ENCODE measurements at regions not wholly inside any gene's neighbourhood (a gene's known extent, or its start where the extent isn't known, plus 50 kb on each side); places are given as distances from the start of the nearest gene placed in this dataset.
"Not testable (repeated sequence)": the region's sequence is repeated elsewhere in the genome, so short reads cannot be mapped to it uniquely, and the experiment has no call there.

DNA sequence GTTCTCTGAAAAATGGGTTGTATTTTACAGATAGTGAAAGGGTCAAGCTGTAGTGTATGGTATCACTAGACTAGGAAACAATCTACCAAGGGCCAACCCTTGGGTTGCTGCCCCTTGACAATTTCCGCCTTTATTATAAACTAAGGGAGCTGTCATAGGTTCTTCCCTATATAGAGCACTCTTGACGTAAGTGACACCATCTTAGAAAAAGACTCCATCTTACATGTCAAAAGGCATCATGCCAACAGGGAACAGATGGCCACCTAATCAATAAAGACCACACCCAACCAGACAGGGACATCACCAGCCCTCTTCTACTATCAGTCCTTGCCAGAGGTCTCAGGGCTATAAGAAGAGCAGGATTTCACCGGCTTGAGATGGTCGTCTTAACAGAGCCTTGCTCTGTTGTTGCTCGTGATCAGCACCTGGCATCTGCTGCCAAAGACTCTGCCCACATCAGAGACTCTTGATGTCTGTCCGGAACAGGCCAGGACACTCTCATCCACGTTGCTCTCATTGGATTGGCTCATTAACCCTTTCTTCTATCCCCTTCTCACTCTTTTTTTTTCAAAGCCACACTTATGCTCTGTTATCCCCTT, 231.4 kb upstream of the PLGLB2 start:
- H3K36me3 ChIP-seq (replicated peaks); H3K4me3 ChIP-seq (ENCODE audit: low read depth, low read length); DNase-seq; in situ Hi-C loops (cut with HindIII; ENCODE audit: low pct_ligation_motif_present, low sequenced_read_pairs); H3K27ac ChIP-seq; H3K27me3 ChIP-seq (replicated peaks): not testable (repeated sequence)

DNA sequence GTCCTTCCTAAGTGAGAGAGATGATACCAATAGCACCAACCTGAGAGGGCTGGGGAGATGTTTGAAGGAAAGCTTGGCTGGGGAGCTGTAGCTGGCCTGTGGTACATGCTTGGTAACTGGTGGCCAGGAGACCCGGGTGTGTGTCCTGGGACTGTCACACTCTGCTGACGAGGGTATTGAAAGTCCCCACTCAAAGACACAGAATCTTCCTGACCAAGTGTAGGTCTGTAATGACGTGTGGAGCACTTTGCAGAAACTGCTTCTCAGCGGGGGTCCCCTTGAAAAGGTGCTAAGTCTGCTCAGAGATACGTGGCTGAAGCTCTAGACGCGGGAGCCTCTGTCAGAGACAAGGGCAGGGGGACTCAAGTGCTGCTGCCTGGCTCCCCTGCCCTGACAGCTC, 230.4 kb upstream of the PLGLB2 start:
- H3K36me3 ChIP-seq (replicated peaks); in situ Hi-C loops (cut with HindIII; ENCODE audit: low pct_ligation_motif_present, low sequenced_read_pairs); DNase-seq; H3K4me3 ChIP-seq (ENCODE audit: low read depth, low read length); H3K27ac ChIP-seq; H3K27me3 ChIP-seq (replicated peaks): not testable (repeated sequence)

DNA sequence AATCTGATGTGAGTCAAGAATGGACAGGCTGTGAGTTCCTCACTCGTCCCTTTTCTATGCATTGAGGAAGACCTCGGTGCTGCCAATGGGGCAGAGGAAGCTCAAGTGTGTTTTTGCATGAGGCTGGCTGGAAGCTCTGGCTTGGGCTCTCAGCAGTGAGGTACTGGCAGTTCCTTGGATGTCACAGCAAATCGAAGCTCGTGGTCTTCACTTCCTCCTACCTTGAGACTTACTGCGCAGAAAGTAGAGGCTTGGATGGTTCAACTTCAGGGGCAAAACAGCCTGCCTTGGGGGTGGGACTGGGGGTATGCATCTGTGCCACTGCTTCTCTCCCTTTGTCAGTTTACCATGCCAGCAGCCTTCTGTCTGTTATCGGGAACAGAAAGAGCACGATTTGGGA, 229.8 kb upstream of the PLGLB2 start:
- in situ Hi-C loops (cut with HindIII; ENCODE audit: low pct_ligation_motif_present, low sequenced_read_pairs); H3K27ac ChIP-seq; H3K4me3 ChIP-seq (ENCODE audit: low read depth, low read length); DNase-seq; H3K27me3 ChIP-seq (replicated peaks); H3K36me3 ChIP-seq (replicated peaks): not testable (repeated sequence)

DNA sequence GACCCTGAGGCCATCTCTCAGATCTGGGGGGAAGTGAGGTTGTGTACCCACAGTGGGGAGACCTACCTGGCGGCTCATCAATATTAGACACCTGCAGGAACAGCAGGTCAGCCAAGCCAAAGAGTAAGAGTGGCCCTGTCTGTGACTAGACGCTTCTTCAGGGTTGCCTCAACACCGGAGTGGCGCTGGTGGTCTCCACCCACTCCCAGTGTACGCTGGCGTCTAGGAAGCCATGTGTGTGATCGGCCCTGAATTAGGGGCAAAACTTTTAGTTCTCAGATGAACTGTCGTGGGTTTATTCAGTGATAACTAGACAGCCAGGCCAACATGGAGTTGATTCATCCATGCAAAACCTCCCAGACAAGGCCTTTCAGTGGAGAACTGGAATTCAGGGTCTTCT, 229.3 kb upstream of the PLGLB2 start:
- in situ Hi-C loops (cut with HindIII; ENCODE audit: low pct_ligation_motif_present, low sequenced_read_pairs); H3K4me3 ChIP-seq (ENCODE audit: low read depth, low read length); H3K27me3 ChIP-seq (replicated peaks); H3K27ac ChIP-seq; DNase-seq; H3K36me3 ChIP-seq (replicated peaks): not testable (repeated sequence)

DNA sequence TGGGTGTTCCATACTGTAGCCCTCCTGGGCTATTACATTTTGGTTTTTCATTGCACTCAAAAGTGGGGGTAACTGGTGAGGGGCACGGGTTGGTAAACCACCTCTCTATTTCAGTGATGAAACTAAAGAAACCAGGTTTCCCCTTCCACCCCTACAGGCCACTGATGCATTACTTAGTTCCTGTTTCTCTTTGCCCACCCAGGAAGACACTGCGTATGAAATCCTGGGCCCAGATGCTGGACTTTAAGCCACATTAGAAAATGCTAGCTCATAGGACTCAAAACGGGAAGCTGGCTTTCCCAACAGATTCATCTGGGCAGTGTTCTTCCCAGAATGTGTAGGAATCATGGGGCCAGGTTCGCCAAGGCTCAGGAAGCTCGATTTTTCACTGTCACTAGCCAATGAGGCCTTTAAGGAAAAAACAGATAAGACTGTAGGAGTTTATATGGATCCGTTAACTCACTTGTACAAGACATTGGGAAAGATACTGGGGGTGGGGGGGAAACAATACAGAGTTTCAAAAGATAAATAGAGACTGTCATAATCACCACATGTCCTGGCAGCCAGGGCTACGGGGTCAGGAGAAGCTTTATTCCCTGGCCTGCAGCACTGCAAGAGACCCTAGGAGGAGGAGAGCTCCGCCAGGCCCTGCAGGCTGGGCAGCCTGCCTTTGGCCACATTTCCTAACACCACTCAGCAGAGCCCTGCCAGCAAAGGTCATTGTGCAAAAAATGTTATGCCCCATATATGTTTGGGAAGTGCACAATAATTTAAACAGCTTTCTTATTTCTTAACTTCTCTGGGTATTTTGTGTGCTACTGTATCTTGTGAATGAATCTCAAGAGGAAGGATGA, 228.5 kb upstream of the PLGLB2 start:
- DNase-seq; H3K27me3 ChIP-seq (replicated peaks); H3K27ac ChIP-seq; H3K36me3 ChIP-seq (replicated peaks); in situ Hi-C loops (cut with HindIII; ENCODE audit: low pct_ligation_motif_present, low sequenced_read_pairs); H3K4me3 ChIP-seq (ENCODE audit: low read depth, low read length): not testable (repeated sequence)

DNA sequence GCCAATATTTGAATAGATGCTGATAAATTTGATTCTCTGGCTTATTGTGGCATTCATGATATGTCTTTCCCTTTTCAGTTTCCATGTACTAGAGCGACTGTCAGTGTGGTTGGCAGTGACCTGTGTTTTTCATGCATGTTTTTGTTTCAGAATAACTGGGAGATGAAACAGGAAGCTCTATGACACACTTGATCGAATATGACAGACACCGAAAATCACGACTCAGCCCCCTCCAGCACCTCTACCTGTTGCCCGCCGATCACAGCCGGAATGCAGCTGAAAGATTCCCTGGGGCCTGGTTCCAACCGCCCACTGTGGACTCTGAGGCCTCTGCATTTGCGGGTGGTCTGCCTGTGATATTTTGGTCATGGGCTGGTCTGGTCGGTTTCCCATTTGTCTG, 226.8 kb upstream of the PLGLB2 start:
- H3K4me3 ChIP-seq (ENCODE audit: low read depth, low read length); H3K27ac ChIP-seq; in situ Hi-C loops (cut with HindIII; ENCODE audit: low pct_ligation_motif_present, low sequenced_read_pairs); DNase-seq; H3K36me3 ChIP-seq (replicated peaks); H3K27me3 ChIP-seq (replicated peaks): not testable (repeated sequence)

DNA sequence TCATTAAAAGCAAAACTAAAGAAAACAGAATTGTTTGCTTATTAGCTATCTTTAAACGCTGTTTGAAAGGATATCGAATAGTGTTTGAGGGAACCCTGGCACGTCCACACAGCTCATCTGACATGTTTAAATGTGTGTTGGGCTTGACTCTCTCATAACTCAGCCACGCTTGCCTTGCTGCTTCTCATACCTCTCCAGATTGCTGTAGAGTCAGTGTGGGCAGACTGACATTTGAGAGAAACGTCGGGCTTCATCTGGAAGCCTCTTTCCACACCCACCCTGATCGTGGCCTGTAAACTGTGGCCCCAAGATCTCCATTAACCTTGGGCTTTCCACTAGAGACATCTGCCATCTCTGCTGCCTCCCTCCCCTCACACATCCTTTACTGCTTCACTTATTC, 226.4 kb upstream of the PLGLB2 start:
- H3K27ac ChIP-seq; H3K36me3 ChIP-seq (replicated peaks); in situ Hi-C loops (cut with HindIII; ENCODE audit: low pct_ligation_motif_present, low sequenced_read_pairs); DNase-seq; H3K4me3 ChIP-seq (ENCODE audit: low read depth, low read length); H3K27me3 ChIP-seq (replicated peaks): not testable (repeated sequence)

DNA sequence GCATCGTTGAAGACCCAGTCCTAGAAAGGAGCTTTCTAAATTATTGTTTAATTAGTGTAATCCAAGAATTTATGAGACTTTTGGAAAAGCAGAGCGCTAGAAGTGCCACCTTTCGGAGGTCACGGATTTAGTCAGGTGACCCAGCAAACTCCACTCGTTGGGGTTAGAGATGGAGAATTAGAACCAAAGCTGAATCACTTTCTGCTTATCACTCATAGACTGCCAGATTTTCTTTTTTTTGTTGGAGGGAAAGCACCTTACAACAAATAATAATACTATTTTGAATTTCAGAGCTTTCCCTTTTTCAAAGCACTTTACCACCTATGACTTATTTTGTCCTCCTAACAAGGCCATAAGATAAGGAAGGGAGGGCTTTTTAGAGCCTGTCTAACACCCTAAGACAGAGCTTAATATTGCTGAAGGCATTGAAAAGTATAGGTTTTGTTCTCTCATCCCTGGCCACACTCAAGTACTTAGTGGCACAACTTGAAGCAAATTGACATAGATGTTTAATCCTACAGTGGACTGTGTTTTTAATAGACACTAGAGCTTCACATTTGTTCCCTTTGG, 223.2 kb upstream of the PLGLB2 start:
- H3K27me3 ChIP-seq (replicated peaks); H3K4me3 ChIP-seq (ENCODE audit: low read depth, low read length); DNase-seq; in situ Hi-C loops (cut with HindIII; ENCODE audit: low pct_ligation_motif_present, low sequenced_read_pairs); H3K27ac ChIP-seq; H3K36me3 ChIP-seq (replicated peaks): not testable (repeated sequence)

DNA sequence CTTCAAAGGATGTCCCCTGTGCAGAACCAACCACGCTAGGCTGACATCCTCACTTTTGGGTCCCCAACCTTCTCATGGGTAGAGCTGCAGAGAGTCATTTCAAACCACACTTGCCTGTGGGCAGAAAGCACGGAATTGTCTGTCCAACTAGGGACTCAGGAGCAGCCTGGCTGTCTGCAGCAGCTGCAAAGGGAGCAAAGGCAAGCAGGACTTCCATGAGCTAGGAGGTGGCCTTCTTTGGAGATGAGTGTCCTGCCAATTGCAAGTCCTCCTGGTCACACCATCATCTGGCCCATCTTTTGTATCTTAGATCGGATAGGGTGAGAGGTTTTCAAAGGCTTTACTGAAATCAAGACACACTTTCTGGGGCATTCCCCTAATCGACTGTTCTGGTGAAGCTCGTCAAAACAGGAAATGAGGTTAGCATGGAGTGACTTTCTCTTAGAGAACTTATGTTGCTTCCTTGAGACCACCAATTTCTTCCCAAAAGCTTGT, 222.3 kb upstream of the PLGLB2 start:
- H3K27me3 ChIP-seq (replicated peaks); H3K27ac ChIP-seq; H3K36me3 ChIP-seq (replicated peaks); in situ Hi-C loops (cut with HindIII; ENCODE audit: low pct_ligation_motif_present, low sequenced_read_pairs); DNase-seq; H3K4me3 ChIP-seq (ENCODE audit: low read depth, low read length): not testable (repeated sequence)

DNA sequence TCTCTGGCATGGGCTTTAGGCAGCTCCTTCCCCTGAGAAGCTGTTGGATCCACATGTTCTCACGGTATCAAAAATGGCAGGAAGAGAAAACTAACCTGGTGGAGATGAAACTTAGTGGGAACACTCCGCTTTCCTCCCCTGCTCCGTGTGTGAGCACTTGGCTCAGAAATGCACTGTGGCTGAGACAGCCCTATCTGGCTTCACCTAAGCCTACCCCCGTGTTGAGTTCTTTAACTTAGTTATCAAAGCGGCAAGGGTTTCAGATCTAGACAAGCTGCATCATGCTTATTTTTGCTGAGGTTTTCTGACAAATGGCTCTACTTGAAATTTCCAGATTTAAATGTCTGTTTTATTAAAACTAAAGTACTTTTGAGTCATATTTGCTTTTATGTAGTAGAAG, 221.6 kb upstream of the PLGLB2 start:
- H3K4me3 ChIP-seq (ENCODE audit: low read depth, low read length); in situ Hi-C loops (cut with HindIII; ENCODE audit: low pct_ligation_motif_present, low sequenced_read_pairs); H3K27me3 ChIP-seq (replicated peaks); H3K36me3 ChIP-seq (replicated peaks); DNase-seq; H3K27ac ChIP-seq: not testable (repeated sequence)

DNA sequence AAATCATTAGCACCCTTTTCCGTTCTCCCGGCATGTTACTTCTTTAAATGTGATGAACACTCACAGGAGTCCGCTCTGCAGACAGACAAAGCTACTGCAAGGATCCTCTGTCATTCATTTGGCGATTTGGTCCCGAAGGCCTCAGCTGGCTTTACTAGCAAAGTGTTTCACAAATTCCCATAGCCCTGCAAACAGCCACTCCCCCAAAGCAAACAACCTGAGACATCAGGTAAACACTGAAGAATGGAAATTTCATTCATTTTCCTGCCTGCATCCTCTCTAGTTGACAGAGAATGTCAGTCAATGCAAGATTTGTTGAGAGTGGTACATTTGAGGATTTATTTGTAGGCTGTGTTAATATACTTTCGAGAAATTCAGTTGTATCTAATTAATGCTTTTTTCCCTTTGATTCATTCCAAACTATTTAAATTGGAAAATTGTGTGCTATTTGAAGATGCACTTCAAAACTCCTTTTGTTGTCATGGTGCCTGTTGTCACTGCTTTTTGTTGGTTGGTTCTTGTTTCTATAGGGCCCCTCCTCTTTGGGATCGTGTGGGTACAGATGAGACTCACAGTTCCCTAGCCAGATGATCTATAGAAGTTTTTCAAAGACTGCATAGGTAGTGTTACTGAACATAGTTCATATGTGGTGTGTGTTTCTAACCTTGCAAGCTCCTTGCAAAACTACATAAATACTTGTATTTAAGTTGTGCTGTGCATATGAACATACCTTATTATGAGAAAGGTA, 215.7 kb upstream of the PLGLB2 start:
- in situ Hi-C loops (cut with HindIII; ENCODE audit: low pct_ligation_motif_present, low sequenced_read_pairs); DNase-seq; H3K4me3 ChIP-seq (ENCODE audit: low read depth, low read length); H3K27ac ChIP-seq; H3K27me3 ChIP-seq (replicated peaks); H3K36me3 ChIP-seq (replicated peaks): not testable (repeated sequence)

DNA sequence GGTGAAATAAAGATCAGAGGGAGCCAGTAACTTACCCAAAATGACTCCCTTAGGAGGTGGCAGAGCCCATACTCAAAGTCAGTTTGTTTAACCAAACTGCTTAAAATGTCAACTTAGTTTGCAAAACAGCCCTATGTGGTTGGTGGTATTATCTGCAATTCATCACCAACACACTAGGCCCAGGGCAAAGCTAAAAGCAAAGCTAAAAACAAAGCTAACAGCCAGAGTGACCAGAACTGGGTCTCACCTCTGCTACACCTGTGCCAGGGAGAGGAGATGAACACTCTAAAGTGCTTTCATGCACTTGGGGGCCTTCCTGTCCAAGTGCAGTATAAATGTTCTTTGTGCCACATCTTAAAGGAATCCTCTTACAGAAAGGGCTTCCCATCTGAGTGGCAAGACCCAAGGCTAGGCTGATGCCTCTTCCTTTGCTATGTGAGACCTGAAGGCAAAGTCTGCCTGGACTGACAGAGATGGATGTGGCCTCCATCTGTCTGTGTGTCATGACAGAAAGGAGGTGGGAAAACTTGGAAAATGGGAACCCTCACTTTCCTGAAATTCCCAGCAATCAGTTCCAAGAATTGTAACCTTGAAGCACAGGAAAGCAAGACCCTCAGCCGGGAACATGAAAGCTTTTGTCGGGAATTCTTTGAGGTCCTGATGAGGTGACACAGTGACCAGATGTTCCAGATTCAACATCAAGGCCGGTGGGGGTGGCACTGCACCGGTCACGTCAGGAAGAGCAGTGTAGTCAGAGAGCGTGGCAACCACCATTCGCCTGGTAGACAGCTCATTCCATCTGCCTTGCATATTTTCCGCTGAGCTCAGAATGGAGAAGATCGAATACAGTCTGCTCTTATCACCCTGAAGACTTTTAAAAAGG, 214.3 kb upstream of the PLGLB2 start:
- H3K4me3 ChIP-seq (ENCODE audit: low read depth, low read length); in situ Hi-C loops (cut with HindIII; ENCODE audit: low pct_ligation_motif_present, low sequenced_read_pairs); H3K27me3 ChIP-seq (replicated peaks); H3K36me3 ChIP-seq (replicated peaks): not testable (repeated sequence)
- DNase-seq = peak; percentile 24
- peak overlapping the region; percentile 55 for H3K27ac ChIP-seq

DNA sequence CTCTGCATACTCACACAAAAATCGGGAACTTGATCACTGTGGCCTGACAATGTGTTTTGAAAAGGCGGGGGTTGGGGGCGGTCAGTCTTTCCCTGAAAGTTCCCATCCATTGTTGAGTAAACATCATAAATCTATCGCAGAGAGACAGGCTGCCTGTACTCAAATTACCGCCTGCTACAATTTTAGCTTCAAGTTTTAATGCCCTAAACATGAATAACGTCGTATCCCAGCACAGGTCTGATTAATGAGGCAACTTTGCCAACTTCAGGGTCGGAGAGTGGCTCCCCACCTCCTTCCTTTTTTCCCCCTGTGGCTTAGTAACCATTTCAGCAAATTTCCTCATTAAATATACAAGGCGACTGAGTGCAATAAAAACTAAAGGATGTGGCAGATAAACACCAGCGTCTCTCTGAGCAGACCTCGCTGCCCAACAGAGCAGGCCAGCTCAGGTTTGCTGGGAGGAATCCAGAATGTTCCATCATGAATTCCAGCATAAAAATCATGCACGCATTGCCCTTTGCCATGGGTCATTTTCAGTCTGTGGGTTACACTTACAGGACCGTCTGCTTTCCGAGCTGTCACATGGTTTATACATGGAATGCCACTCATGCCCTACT, 213.5 kb upstream of the PLGLB2 start:
- in situ Hi-C loops (cut with HindIII; ENCODE audit: low pct_ligation_motif_present, low sequenced_read_pairs); H3K27me3 ChIP-seq (replicated peaks); DNase-seq; H3K4me3 ChIP-seq (ENCODE audit: low read depth, low read length); H3K36me3 ChIP-seq (replicated peaks); H3K27ac ChIP-seq: not testable (repeated sequence)
